ENCODE measurements at regions not wholly inside any gene's neighbourhood (a gene's known extent, or its start where the extent isn't known, plus 50 kb on each side); places are given as distances from the start of the nearest gene placed in this dataset.

DNA sequence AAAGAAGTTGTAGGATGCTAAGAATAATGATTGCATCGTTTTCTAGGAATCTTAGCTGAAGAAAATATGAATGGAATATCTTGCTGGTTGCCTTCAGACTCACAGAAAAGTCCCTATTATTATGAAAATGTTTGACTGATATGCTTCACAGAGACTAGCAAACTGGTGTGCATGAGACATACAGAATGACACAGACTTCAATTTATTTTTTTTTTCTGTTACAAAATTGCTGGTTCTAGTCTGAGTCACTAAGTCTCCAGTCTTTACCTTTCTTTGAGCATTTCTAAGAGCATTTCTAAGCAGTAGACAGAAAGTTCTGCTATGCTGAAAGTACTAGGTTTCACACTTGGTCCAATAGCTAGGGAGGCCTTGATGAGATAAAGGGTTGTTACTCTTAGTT, 377.6 kb upstream of the ATP2B1 start:
- TF ChIP-seq, protein P1, sequence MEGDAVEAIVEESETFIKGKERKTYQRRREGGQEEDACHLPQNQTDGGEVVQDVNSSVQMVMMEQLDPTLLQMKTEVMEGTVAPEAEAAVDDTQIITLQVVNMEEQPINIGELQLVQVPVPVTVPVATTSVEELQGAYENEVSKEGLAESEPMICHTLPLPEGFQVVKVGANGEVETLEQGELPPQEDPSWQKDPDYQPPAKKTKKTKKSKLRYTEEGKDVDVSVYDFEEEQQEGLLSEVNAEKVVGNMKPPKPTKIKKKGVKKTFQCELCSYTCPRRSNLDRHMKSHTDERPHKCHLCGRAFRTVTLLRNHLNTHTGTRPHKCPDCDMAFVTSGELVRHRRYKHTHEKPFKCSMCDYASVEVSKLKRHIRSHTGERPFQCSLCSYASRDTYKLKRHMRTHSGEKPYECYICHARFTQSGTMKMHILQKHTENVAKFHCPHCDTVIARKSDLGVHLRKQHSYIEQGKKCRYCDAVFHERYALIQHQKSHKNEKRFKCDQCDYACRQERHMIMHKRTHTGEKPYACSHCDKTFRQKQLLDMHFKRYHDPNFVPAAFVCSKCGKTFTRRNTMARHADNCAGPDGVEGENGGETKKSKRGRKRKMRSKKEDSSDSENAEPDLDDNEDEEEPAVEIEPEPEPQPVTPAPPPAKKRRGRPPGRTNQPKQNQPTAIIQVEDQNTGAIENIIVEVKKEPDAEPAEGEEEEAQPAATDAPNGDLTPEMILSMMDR (IDR thresholded peaks at IDR 0.05; ENCODE audit: insufficient read depth, low read depth, low read length) = no peak
- no peak for TF ChIP-seq EZH2 (IDR thresholded peaks at IDR 0.05; ENCODE audit: insufficient read depth, low read length)
